Activated CD8-positive, alpha-beta T cell treated with anti-CD3 and anti-CD28 coated beads for 36 hours (primary cell): ENCODE measurements at regions not wholly inside any gene's neighbourhood (a gene's known extent, or its start where the extent isn't known, plus 50 kb on each side); places are given as distances from the start of the nearest gene placed in this dataset.
A peak's percentile ranks its signal among the peaks of the same experiment; 100 is the strongest.
"Not testable (repeated sequence)": the region's sequence is repeated elsewhere in the genome, so short reads cannot be mapped to it uniquely, and the experiment has no call there.

Source experiments
- ATAC-seq: fragments of 200-7000 bp; cut with Tn5 transposase; one replicate; pipeline ENCODE4 v1.10.0; 2021; ENCODE audit warnings: mild to moderate bottlenecking, moderate library complexity
- CTCF ChIA-PET: fragments of 350-600 bp; sonication (Branson Sonifier 250); formaldehyde crosslinking; loops from one replicate; lab custom pipeline; 2021; ENCODE audit warnings: antibody characterized with exemption; lab: Charles Lee
- POLR2A ChIA-PET: fragments of 350-600 bp; sonication (Branson Sonifier 250); formaldehyde crosslinking; loops from one replicate; lab custom pipeline; 2021; ENCODE audit warnings: antibody characterized with exemption; lab: Charles Lee
- DNase-seq: peaks from one replicate; pipeline ENCODE4 v3.0.0-alpha.2; 2020
- H3K27ac Mint-ChIP-seq: one replicate; pipeline ENCODE4 v1.8.0; 2021; ENCODE audit warnings: mild to moderate bottlenecking, mixed read lengths
- H3K27me3 Mint-ChIP-seq: one replicate; pipeline ENCODE4 v1.8.0; 2021; ENCODE audit warnings: mixed read lengths
- H3K36me3 Mint-ChIP-seq: one replicate; pipeline ENCODE4 v1.8.0; 2021; ENCODE audit warnings: low read depth, mixed read lengths
- H3K4me1 Mint-ChIP-seq: one replicate; pipeline ENCODE4 v1.8.0; 2021; ENCODE audit warnings: low read depth, mixed read lengths
- H3K4me3 Mint-ChIP-seq: one replicate; pipeline ENCODE4 v1.8.0; 2021; ENCODE audit warnings: mild to moderate bottlenecking, moderate library complexity, mixed read lengths
- H3K9me3 Mint-ChIP-seq: one replicate; pipeline ENCODE4 v1.8.0; 2021; ENCODE audit warnings: mixed read lengths
- CTCF ChIP-seq: fragments of 200-600 bp; IDR thresholded peaks from one replicate; pipeline ENCODE4 v1.8.0; 2022; ENCODE audit warnings: antibody characterized with exemption, mild to moderate bottlenecking
- intact Hi-C: fragments of 100-400 bp; cut with micrococcal nuclease; formaldehyde crosslinking; loops from one replicate; pipeline ENCODE4 v1.10.0; 2022

GRCh38 chr20:29741594-29741893 lies 1515.9 kb upstream of the DEFB115 start:
- Mint-ChIP-seq H3K27ac (no peak overlapping the region), H3K36me3 (peaks cover 4% of the 10 kb centered on the region), H3K4me3 (peak overlapping the region; percentile 50), H3K4me1 (no peaks in the 10 kb centered on the region), H3K9me3 (peaks cover 25% of the 10 kb centered on the region), H3K27me3 (peaks cover 2% of the 10 kb centered on the region)
- TF ChIP-seq CTCF = no peak
- intact Hi-C loops = no loop called here
- no peak for DNase-seq
- ChIA-PET POLR2A (no interaction called here), CTCF (no interaction called here)
- ATAC-seq = no peak

- H3K36me3 Mint-ChIP-seq = peaks cover 4% of the 10 kb centered on the region
- intact Hi-C loops = no loop called here
- TF ChIP-seq CTCF = no peak
- peaks cover 23% of the 10 kb centered on the region for H3K9me3 Mint-ChIP-seq
- ATAC-seq (peak; percentile 18), DNase-seq (no peak)
- no peak overlapping the region for H3K27ac Mint-ChIP-seq
- peak overlapping the region; percentile 67 for H3K4me3 Mint-ChIP-seq
- H3K4me1 Mint-ChIP-seq = no peaks in the 10 kb centered on the region
- ChIA-PET CTCF (no interaction called here), POLR2A (no interaction called here)
- peaks cover 2% of the 10 kb centered on the region for H3K27me3 Mint-ChIP-seq
These were observed 1515.4 kb upstream of the DEFB115 start for GRCh38 chr20:29741894-29742698.

GRCh38 chr20:29742699-29743100 lies 1514.8 kb upstream of the DEFB115 start:
- TF ChIP-seq CTCF = no peak
- ChIA-PET POLR2A (no interaction called here), CTCF (no interaction called here)
- peaks cover 4% of the 10 kb centered on the region for H3K36me3 Mint-ChIP-seq
- no peak overlapping the region for H3K27ac Mint-ChIP-seq
- DNase-seq (no peak), ATAC-seq (peak; percentile 40)
- H3K9me3 Mint-ChIP-seq = peaks cover 19% of the 10 kb centered on the region
- H3K4me1 Mint-ChIP-seq = no peaks in the 10 kb centered on the region
- intact Hi-C loops = no loop called here
- peaks cover 2% of the 10 kb centered on the region for H3K27me3 Mint-ChIP-seq
- peak overlapping the region; percentile 67 for H3K4me3 Mint-ChIP-seq

- ATAC-seq (peak; percentile 57), DNase-seq (peak; percentile 43)
- peaks cover 2% of the 10 kb centered on the region for H3K27me3 Mint-ChIP-seq
- peaks cover 13% of the 10 kb centered on the region for H3K9me3 Mint-ChIP-seq
- ChIA-PET CTCF (no interaction called here), POLR2A (no interaction called here)
- intact Hi-C loops = no loop called here
- H3K36me3 Mint-ChIP-seq = peaks cover 4% of the 10 kb centered on the region
- peak overlapping the region; percentile 67 for H3K4me3 Mint-ChIP-seq
- TF ChIP-seq CTCF = no peak
- H3K27ac Mint-ChIP-seq = peak overlapping the region; percentile 55
- H3K4me1 Mint-ChIP-seq = no peaks in the 10 kb centered on the region
These were observed 1514.1 kb upstream of the DEFB115 start for GRCh38 chr20:29743101-29743931.

- ATAC-seq (no peak), DNase-seq (no peak)
- Mint-ChIP-seq H3K4me1 (no peaks in the 10 kb centered on the region), H3K9me3 (peaks cover 10% of the 10 kb centered on the region), H3K27me3 (peaks cover 2% of the 10 kb centered on the region), H3K27ac (no peak overlapping the region), H3K4me3 (peak overlapping the region; percentile 67), H3K36me3 (peaks cover 4% of the 10 kb centered on the region)
- ChIA-PET POLR2A (no interaction called here), CTCF (no interaction called here)
- intact Hi-C loops = no loop called here
- no peak for TF ChIP-seq CTCF
These were observed 1513.4 kb upstream of the DEFB115 start for GRCh38 chr20:29744071-29744470.

- ATAC-seq, H3K9me3 Mint-ChIP-seq, POLR2A ChIA-PET, H3K4me3 Mint-ChIP-seq, H3K36me3 Mint-ChIP-seq, H3K4me1 Mint-ChIP-seq, intact Hi-C loops, H3K27ac Mint-ChIP-seq, H3K27me3 Mint-ChIP-seq, DNase-seq, CTCF ChIA-PET: not testable (repeated sequence)
These were observed 1511.8 kb upstream of the DEFB115 start for GRCh38 chr20:29745534-29746245.
